HUES64 (cell line): ENCODE measurements at regions not wholly inside any gene's neighbourhood (a gene's known extent, or its start where the extent isn't known, plus 50 kb on each side); places are given as distances from the start of the nearest gene placed in this dataset.

Experiments
- H3K27ac ChIP-seq: 2 replicates; pipeline ENCODE4 v1.7.0; 2013; ENCODE audit warnings: low read depth, low read length, inconsistent platforms
- H3K27me3 ChIP-seq: 2 replicates; pipeline ENCODE4 v1.6.1; 2013; ENCODE audit warnings: mild to moderate bottlenecking, low read length; ENCODE audit not compliant: insufficient read depth
- H3K36me3 ChIP-seq: 2 replicates; pipeline ENCODE4 v1.6.1; 2013; ENCODE audit warnings: mild to moderate bottlenecking, low read length; ENCODE audit not compliant: insufficient read depth
- H3K4me1 ChIP-seq: 2 replicates; pipeline ENCODE4 v1.6.1; 2013; ENCODE audit warnings: mild to moderate bottlenecking, low read length, moderate library complexity; ENCODE audit not compliant: insufficient read depth
- H3K4me3 ChIP-seq: 2 replicates; pipeline ENCODE4 v1.5.1; 2013; ENCODE audit warnings: mild to moderate bottlenecking, low read length, moderate library complexity
- H3K9ac ChIP-seq: 2 replicates; pipeline ENCODE4 v1.6.1; 2013; ENCODE audit warnings: mild to moderate bottlenecking, low read depth, low read length
- H3K9me3 ChIP-seq: 2 replicates; pipeline ENCODE4 v1.6.1; 2013; ENCODE audit warnings: low read depth, low read length; ENCODE audit not compliant: insufficient read depth
- WGBS: fragments of 150-250, 120-280 bp; methylation state at CpG from one replicate; pipeline ENCODE4 v1.1.7; 2013; ENCODE audit warnings: missing lambda C conversion rate; 5-methylcytosine and 5-hydroxymethylcytosine counted together

DNA sequence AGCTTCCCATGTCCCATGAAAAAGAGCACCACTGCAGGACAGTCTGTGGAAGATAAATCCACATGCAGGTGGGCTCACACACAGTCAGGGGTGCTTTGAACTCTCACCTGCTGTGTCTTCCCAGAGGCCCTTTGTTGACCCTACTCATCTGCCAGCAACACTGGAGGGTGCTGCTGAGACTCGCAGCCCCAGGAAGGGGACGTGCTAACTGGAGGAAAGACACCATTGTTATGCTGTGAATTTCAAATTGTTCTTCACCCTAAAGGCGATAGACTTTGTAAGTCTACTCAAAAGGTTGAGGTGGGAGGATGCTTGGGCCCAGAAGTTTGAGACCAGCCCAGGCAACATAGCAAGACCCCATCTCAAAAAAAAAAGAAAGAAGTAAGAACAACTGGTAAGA lies 107.3 kb upstream of the SERP2 start:
- Histone ChIP-seq H3K27ac (no peak overlapping the region), H3K9me3 (no peaks in the 10 kb centered on the region), H3K9ac (no peak overlapping the region), H3K4me3 (no peak overlapping the region), H3K4me1 (no peaks in the 10 kb centered on the region), H3K27me3 (no peaks in the 10 kb centered on the region), H3K36me3 (no peaks in the 10 kb centered on the region)
- 68% methylated on average over 3 of the region's 3 CpGs for WGBS

GRCh38 chr13:44266772-44267171 lies 106.9 kb upstream of the SERP2 start:
- no peak overlapping the region for H3K27ac ChIP-seq

DNA sequence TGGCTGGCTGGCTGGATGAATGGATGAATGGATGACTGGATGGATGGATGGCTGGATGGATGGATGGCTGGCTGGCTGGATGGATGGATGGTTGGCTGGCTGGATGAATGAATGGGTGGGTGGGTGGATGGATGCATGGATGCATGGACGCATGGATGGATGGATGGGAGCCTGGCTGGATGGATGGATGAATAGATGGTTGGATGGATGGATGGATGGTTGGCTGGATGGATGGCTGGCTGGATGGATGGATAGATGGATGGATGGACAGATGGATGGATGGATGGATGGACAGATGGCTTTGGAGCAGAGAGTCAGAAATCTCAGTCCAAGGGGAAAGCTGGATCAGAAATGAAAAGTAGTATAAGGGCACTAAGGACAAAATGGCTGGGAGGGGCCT lies 106.4 kb upstream of the SERP2 start:
- Histone ChIP-seq H3K9ac (no peak overlapping the region), H3K27me3 (no peaks in the 10 kb centered on the region), H3K4me3 (no peak overlapping the region), H3K36me3 (no peaks in the 10 kb centered on the region), H3K27ac (no peak overlapping the region), H3K9me3 (no peaks in the 10 kb centered on the region), H3K4me1 (no peaks in the 10 kb centered on the region)
- 96% methylated on average over 1 of the region's 1 CpG for WGBS

More at GRCh38 chr13:44266772-44267171, 106.9 kb upstream of the SERP2 start:
- WGBS, result 97% methylated on average over 1 of the region's 1 CpG
- no peak overlapping the region for H3K9ac ChIP-seq
- H3K4me1 ChIP-seq, result no peaks in the 10 kb centered on the region
- no peaks in the 10 kb centered on the region for H3K9me3 ChIP-seq
- H3K27me3 ChIP-seq, result no peaks in the 10 kb centered on the region
- H3K4me3 ChIP-seq, result no peak overlapping the region
- H3K36me3 ChIP-seq, result no peaks in the 10 kb centered on the region

DNA sequence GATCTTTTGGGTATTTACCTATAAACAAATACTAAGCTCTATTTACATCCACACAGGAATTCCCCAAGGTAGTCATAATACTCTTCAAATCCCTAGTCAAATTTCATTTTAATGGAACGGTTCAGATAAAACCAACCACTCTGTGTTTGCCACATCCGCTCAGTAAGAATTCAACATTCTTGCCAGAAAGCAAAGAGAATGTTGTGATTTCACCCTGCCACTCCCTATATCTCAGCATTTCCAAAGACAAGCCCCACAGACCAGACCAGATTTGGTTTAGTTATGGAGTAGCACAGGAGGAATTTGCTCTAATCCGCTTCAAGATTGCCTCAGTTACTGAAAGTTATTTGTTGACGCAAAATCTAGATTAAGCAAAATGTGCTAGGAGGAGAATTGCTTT lies 105.6 kb upstream of the SERP2 start:
- H3K9me3 ChIP-seq, result no peaks in the 10 kb centered on the region
- no peaks in the 10 kb centered on the region for H3K36me3 ChIP-seq
- no peak overlapping the region for H3K4me3 ChIP-seq
- WGBS, result 94% methylated on average over 4 of the region's 4 CpGs
- no peaks in the 10 kb centered on the region for H3K27me3 ChIP-seq
- no peak overlapping the region for H3K9ac ChIP-seq
- H3K4me1 ChIP-seq, result no peaks in the 10 kb centered on the region
- H3K27ac ChIP-seq, result no peak overlapping the region

DNA sequence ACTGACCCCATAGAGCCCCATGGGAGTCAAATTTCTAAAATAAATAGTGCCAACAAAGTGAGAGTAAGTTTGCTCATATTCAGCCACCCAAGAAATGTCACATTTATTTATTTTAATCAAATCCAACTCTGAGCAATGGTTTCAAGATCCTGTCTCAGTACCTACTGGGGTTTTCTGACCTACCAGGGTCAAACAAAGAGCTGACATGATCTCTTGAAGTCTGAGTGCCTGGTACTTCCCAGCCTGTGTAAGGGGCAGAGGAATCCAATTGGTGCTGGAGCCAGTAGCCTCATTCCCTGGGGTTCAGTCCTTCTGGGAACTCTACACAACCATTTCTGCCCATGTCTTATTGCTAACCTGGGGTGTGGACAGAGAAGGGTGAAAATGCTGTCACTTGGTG lies 104.6 kb upstream of the SERP2 start:
- Histone ChIP-seq H3K9me3 (no peaks in the 10 kb centered on the region), H3K27me3 (no peaks in the 10 kb centered on the region), H3K27ac (no peak overlapping the region), H3K4me1 (no peaks in the 10 kb centered on the region), H3K9ac (no peak overlapping the region), H3K36me3 (no peaks in the 10 kb centered on the region), H3K4me3 (no peak overlapping the region)

DNA sequence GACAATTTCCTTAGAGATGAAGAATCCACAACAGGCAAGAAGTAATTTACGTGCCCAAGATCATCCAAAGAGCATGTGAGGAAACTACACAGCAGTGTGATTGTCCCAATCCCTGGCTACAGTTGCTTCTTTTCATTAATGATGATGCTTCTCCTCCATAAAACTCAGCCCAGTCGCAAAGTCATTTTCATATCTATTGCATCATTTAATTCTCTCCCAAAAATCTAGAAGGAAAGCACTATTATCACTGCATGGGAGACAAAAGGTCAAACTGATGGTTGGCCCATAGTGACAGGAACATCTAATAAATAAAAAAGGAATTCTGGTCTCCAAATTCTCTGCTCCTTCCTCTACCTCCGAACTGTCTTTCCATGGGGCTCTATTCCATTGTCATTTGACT lies 103.5 kb upstream of the SERP2 start:
- H3K27me3 ChIP-seq, result no peaks in the 10 kb centered on the region
- H3K27ac ChIP-seq, result no peak overlapping the region
- H3K36me3 ChIP-seq, result no peaks in the 10 kb centered on the region
- 93% methylated on average over 3 of the region's 3 CpGs for WGBS
- no peaks in the 10 kb centered on the region for H3K4me1 ChIP-seq
- no peak overlapping the region for H3K4me3 ChIP-seq
- no peaks in the 10 kb centered on the region for H3K9me3 ChIP-seq
- H3K9ac ChIP-seq, result no peak overlapping the region

- no peak overlapping the region for H3K27ac ChIP-seq
- WGBS, result 88% methylated on average over 4 of the region's 4 CpGs
These were observed 102.6 kb upstream of the SERP2 start for GRCh38 chr13:44271031-44271455.

GRCh38 chr13:44271473-44271872 lies 102.2 kb upstream of the SERP2 start:
- no peak overlapping the region for H3K9ac ChIP-seq
- H3K9me3 ChIP-seq, result no peaks in the 10 kb centered on the region
- H3K36me3 ChIP-seq, result no peaks in the 10 kb centered on the region
- no peak overlapping the region for H3K27ac ChIP-seq
- H3K27me3 ChIP-seq, result no peaks in the 10 kb centered on the region
- no peak overlapping the region for H3K4me3 ChIP-seq
- 96% methylated on average over 2 of the region's 2 CpGs for WGBS
- H3K4me1 ChIP-seq, result no peaks in the 10 kb centered on the region

More at GRCh38 chr13:44271031-44271455, 102.6 kb upstream of the SERP2 start:
- Histone ChIP-seq H3K4me1 (no peaks in the 10 kb centered on the region), H3K27me3 (no peaks in the 10 kb centered on the region), H3K9ac (no peak overlapping the region), H3K36me3 (no peaks in the 10 kb centered on the region), H3K9me3 (no peaks in the 10 kb centered on the region), H3K4me3 (no peak overlapping the region)

DNA sequence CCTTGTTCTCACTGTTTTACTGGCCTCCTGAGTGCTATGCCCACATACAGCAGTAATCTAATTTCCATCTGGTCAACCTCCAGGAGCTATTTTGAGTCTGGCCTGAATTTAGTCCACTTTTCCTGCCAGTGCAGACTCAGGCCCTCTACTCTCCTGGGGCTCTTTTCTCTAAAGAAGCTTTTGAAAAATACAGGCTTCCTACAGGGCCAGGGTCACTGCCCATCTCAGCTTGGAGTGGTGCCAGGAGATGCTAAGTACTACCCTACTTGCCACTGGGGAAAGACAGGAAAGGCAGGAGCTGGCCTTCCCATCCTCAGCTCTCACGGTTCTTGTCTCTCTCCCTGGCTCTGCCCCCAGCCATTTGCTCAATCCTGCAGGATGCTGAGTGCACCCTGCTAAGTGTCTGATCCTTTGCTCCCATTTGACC lies 101.7 kb upstream of the SERP2 start:
- H3K36me3 ChIP-seq, result no peaks in the 10 kb centered on the region
- H3K4me1 ChIP-seq, result no peaks in the 10 kb centered on the region
- H3K27me3 ChIP-seq, result no peaks in the 10 kb centered on the region
- H3K9ac ChIP-seq, result no peak overlapping the region
- 76% methylated on average over 1 of the region's 1 CpG for WGBS
- H3K9me3 ChIP-seq, result no peaks in the 10 kb centered on the region
- no peak overlapping the region for H3K4me3 ChIP-seq
- H3K27ac ChIP-seq, result no peak overlapping the region

DNA sequence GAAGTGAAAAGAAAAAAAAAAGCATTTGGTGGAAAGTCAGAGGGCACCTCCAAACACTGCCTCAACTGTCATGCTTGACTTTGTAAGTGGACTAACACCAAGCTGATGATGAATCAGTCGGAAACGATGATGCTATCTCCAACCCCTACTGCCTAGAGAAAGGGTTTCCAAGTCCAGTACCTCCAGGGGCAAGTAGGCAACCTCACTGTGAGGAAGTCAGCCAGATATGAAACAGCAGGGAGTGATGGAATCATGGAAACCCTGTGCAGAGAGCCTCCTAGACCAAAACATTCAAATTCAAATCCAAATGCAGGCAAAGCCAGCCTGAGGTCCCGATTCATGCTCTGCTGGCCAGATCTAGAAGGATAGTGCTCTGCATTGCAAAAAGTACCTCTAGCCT lies 100.9 kb upstream of the SERP2 start:
- no peaks in the 10 kb centered on the region for H3K4me1 ChIP-seq
- no peaks in the 10 kb centered on the region for H3K9me3 ChIP-seq
- no peak overlapping the region for H3K9ac ChIP-seq
- no peak overlapping the region for H3K4me3 ChIP-seq
- no peak overlapping the region for H3K27ac ChIP-seq
- H3K27me3 ChIP-seq, result no peaks in the 10 kb centered on the region
- whole genome bisulfite sequencing, result 97% methylated on average over 3 of the region's 3 CpGs
- no peaks in the 10 kb centered on the region for H3K36me3 ChIP-seq

DNA sequence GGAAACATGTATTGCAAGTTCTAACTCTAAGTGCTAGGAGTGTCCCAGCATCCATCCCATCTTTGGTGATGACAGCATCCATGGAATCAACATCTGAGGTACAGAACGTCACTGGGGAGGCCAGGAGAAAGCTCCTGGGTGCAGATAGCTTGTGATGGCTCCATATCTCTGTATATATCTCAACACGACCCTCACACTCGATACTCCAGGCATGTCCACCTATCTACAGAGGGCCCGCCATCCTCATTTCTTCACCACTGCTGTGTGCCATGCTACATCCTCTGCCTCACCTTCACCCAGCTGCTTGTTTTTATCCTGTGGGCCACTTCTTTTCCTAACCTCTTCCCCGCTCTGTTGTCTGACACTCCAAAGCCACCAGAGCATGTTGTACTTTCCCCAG lies 100.4 kb upstream of the SERP2 start:
- H3K27ac ChIP-seq, result no peak overlapping the region
- no peaks in the 10 kb centered on the region for H3K9me3 ChIP-seq
- no peaks in the 10 kb centered on the region for H3K27me3 ChIP-seq
- no peak overlapping the region for H3K9ac ChIP-seq
- H3K4me1 ChIP-seq, result no peaks in the 10 kb centered on the region
- H3K36me3 ChIP-seq, result no peaks in the 10 kb centered on the region
- no peak overlapping the region for H3K4me3 ChIP-seq
- WGBS, result 95% methylated on average over 5 of the region's 5 CpGs

DNA sequence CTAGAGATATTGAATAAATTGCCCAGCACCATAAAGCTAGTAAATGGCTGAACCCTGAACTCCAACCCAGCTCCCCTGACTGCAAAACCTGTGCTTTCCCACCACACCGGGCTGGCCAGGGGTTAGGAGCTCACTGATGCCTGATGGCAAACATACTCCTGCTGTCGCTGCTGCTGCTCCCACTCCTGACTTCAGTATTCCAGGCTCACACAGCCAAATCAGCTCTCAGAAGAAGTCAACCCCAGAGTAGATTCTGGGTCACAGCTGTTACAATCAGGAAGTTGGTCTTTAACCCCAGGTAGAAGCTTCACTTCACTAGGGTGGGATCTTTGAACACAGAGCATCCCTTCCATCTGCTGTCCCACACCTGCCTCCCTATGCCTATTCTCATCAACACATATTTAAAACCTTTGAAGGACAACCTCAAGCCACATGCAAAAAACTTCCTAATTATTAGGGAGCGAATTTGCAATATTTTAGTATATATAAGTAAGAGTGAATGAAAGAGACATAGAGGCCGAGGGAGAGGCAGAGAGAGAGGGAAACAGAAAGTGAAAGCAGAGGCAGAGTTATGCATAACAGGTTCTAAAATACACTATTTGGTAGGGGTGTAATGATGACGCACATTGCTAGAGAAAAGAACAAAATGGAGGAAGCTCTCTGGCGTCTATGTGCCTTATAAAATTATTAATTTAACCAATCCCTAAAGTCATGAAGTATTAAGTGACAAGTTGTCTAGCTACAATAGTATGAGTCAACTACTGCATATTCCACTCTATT lies 99.4 kb upstream of the SERP2 start:
- Histone ChIP-seq H3K4me1 (no peaks in the 10 kb centered on the region), H3K9ac (no peak overlapping the region), H3K27ac (no peak overlapping the region), H3K4me3 (no peak overlapping the region), H3K36me3 (no peaks in the 10 kb centered on the region), H3K27me3 (no peaks in the 10 kb centered on the region), H3K9me3 (no peaks in the 10 kb centered on the region)
- WGBS, result 92% methylated on average over 5 of the region's 6 CpGs
